Dendritic cell treated with granulocyte-macrophage colony-stimulating factor and Interleukin-4, amounts not matched to agents 40 ng/mL and 50 ng/mL, for 4 days (primary cell): ENCODE measurements at regions not wholly inside any gene's neighbourhood (a gene's known extent, or its start where the extent isn't known, plus 50 kb on each side); places are given as distances from the start of the nearest gene placed in this dataset.

ENCODE experiments used
- H3K27ac Mint-ChIP-seq: one replicate; pipeline ENCODE4 v1.8.0; 2022; ENCODE audit warnings: mild to moderate bottlenecking, mixed read lengths
- H3K27me3 Mint-ChIP-seq: one replicate; pipeline ENCODE4 v1.8.0; 2022; ENCODE audit warnings: mild to moderate bottlenecking, mixed read lengths
- H3K36me3 Mint-ChIP-seq: one replicate; pipeline ENCODE4 v1.8.0; 2022; ENCODE audit warnings: low read depth, mixed read lengths
- H3K4me1 Mint-ChIP-seq: one replicate; pipeline ENCODE4 v1.8.0; 2022; ENCODE audit warnings: low read depth, mixed read lengths
- H3K4me3 Mint-ChIP-seq: one replicate; pipeline ENCODE4 v1.8.0; 2022; ENCODE audit warnings: mild to moderate bottlenecking, moderate library complexity, mixed read lengths
- H3K9me3 Mint-ChIP-seq: one replicate; pipeline ENCODE4 v1.8.0; 2022; ENCODE audit warnings: mixed read lengths
- intact Hi-C: fragments of 100-400 bp; cut with micrococcal nuclease; formaldehyde crosslinking; loops from one replicate; pipeline ENCODE4 v1.15.0; 2022

DNA sequence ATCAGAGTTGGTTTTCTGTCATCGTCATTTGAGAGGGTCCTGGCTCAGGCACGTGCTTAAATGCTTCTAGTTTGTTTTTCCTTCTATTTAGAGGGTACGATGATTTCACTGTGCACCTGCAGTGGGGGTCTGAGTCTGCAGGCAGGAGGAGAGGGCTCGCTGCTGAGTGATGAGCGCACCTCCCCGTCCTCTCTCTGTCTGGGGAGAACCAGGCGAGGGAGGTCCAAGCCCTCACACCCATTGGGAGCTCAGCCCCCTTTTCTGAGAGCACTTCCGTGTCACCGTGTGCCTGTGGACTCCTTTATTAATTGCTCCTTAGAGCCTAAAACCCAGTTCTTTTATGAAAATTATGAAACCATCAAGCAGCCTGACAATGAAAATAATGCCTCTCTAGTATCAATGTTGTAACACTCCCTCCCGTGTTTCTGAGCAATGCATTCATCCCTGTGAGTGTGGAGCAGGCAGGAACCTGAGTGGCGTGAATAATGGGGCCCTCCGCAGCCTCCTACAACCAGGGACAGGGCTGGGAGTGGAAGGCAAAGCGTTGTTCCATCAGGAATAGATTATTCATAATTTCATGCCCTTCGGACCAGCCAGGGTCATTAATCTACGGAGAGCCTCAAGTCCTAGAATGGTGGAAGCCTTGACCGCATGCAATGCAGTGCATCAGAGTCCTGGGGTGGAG lies 191.6 kb downstream of the UQCRFS1 start:
- Mint-ChIP-seq H3K4me3 (no peak overlapping the region), H3K4me1 (no peaks in the 10 kb centered on the region), H3K9me3 (no peaks in the 10 kb centered on the region), H3K27ac (no peak overlapping the region), H3K36me3 (no peaks in the 10 kb centered on the region), H3K27me3 (no peaks in the 10 kb centered on the region)
- intact Hi-C loops = no loop called here

GRCh38 chr19:29019403-29019802 lies 193.5 kb downstream of the UQCRFS1 start:
- intact Hi-C loops = no loop called here
- Mint-ChIP-seq H3K27ac (no peak overlapping the region), H3K36me3 (no peaks in the 10 kb centered on the region), H3K4me3 (no peak overlapping the region), H3K27me3 (no peaks in the 10 kb centered on the region), H3K4me1 (no peaks in the 10 kb centered on the region), H3K9me3 (no peaks in the 10 kb centered on the region)

DNA sequence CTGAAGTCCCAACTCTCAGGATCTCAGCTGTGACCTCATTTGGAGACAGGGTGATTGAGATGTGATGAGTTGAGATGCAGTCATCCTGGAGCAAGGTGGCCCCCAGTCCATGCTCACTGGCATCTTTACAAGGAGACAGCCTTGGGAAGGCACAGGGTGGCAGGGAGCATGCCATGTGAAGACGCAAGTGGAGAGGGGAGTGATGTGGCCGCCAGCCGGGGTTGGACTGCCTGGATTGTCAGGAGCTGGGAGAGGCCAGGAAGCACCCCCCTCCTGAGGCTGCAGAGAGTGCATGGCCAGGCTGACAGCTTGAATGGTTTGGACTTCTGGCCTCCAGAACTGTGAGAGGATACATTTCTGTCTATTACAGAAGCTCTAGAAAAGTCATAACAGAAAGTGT lies 194.4 kb downstream of the UQCRFS1 start:
- H3K36me3 Mint-ChIP-seq = no peaks in the 10 kb centered on the region
- no peaks in the 10 kb centered on the region for H3K27me3 Mint-ChIP-seq
- intact Hi-C loops = no loop called here
- H3K27ac Mint-ChIP-seq = no peak overlapping the region
- H3K4me1 Mint-ChIP-seq = no peaks in the 10 kb centered on the region
- H3K4me3 Mint-ChIP-seq = no peak overlapping the region
- no peaks in the 10 kb centered on the region for H3K9me3 Mint-ChIP-seq

- H3K36me3 Mint-ChIP-seq = no peaks in the 10 kb centered on the region
- intact Hi-C loops = no loop called here
- no peaks in the 10 kb centered on the region for H3K27me3 Mint-ChIP-seq
- no peak overlapping the region for H3K27ac Mint-ChIP-seq
- no peaks in the 10 kb centered on the region for H3K4me1 Mint-ChIP-seq
- H3K9me3 Mint-ChIP-seq = no peaks in the 10 kb centered on the region
- H3K4me3 Mint-ChIP-seq = no peak overlapping the region
These were observed 195.2 kb downstream of the UQCRFS1 start for GRCh38 chr19:29017788-29018187.

- H3K9me3 Mint-ChIP-seq = no peaks in the 10 kb centered on the region
- intact Hi-C loops = no loop called here
- no peaks in the 10 kb centered on the region for H3K27me3 Mint-ChIP-seq
- H3K4me1 Mint-ChIP-seq = no peaks in the 10 kb centered on the region
- no peak overlapping the region for H3K4me3 Mint-ChIP-seq
- H3K27ac Mint-ChIP-seq = no peak overlapping the region
- no peaks in the 10 kb centered on the region for H3K36me3 Mint-ChIP-seq
These were observed 195.8 kb downstream of the UQCRFS1 start for GRCh38 chr19:29016926-29017760.

GRCh38 chr19:29016353-29016752 lies 196.6 kb downstream of the UQCRFS1 start:
- H3K4me3 Mint-ChIP-seq = no peak overlapping the region
- H3K4me1 Mint-ChIP-seq = no peaks in the 10 kb centered on the region
- no peak overlapping the region for H3K27ac Mint-ChIP-seq
- no peaks in the 10 kb centered on the region for H3K9me3 Mint-ChIP-seq
- no peaks in the 10 kb centered on the region for H3K27me3 Mint-ChIP-seq
- intact Hi-C loops = no loop called here
- no peaks in the 10 kb centered on the region for H3K36me3 Mint-ChIP-seq

GRCh38 chr19:29015569-29015968 lies 197.4 kb downstream of the UQCRFS1 start:
- no peaks in the 10 kb centered on the region for H3K27me3 Mint-ChIP-seq
- H3K36me3 Mint-ChIP-seq = no peaks in the 10 kb centered on the region
- intact Hi-C loops = no loop called here
- no peaks in the 10 kb centered on the region for H3K4me1 Mint-ChIP-seq
- H3K9me3 Mint-ChIP-seq = no peaks in the 10 kb centered on the region
- no peak overlapping the region for H3K4me3 Mint-ChIP-seq
- no peak overlapping the region for H3K27ac Mint-ChIP-seq

- Mint-ChIP-seq H3K4me3 (no peak overlapping the region), H3K4me1 (no peaks in the 10 kb centered on the region), H3K36me3 (no peaks in the 10 kb centered on the region), H3K9me3 (no peaks in the 10 kb centered on the region), H3K27ac (no peak overlapping the region), H3K27me3 (no peaks in the 10 kb centered on the region)
- intact Hi-C loops = no loop called here
These were observed 198.0 kb downstream of the UQCRFS1 start for GRCh38 chr19:29014857-29015436.

GRCh38 chr19:29013988-29014387 lies 199.0 kb downstream of the UQCRFS1 start:
- Mint-ChIP-seq H3K27ac (no peak overlapping the region), H3K4me3 (no peak overlapping the region), H3K4me1 (no peaks in the 10 kb centered on the region), H3K27me3 (no peaks in the 10 kb centered on the region), H3K36me3 (no peaks in the 10 kb centered on the region), H3K9me3 (no peaks in the 10 kb centered on the region)
- intact Hi-C loops = no loop called here

DNA sequence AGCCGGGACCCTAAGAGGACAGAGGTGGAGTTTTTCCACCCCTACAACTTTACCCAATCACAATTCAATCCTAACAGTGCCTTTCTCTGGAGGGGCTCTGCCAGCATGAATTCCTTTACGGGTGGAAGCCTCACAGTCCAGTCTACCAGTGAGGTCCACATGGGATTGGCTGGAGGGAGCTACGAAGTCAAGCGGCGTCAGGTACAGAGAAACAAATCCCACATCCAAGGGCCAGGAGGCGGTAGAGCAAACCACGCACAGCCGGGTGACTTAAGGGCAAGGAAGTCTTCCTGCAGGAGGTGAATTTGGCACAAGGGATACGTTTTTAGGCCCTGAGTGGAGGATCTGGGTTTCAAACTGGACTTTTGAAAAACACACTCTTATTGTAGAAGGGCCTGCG lies 199.6 kb downstream of the UQCRFS1 start:
- intact Hi-C loops = no loop called here
- Mint-ChIP-seq H3K4me1 (no peaks in the 10 kb centered on the region), H3K27me3 (no peaks in the 10 kb centered on the region), H3K36me3 (no peaks in the 10 kb centered on the region), H3K27ac (no peak overlapping the region), H3K9me3 (no peaks in the 10 kb centered on the region), H3K4me3 (no peak overlapping the region)

DNA sequence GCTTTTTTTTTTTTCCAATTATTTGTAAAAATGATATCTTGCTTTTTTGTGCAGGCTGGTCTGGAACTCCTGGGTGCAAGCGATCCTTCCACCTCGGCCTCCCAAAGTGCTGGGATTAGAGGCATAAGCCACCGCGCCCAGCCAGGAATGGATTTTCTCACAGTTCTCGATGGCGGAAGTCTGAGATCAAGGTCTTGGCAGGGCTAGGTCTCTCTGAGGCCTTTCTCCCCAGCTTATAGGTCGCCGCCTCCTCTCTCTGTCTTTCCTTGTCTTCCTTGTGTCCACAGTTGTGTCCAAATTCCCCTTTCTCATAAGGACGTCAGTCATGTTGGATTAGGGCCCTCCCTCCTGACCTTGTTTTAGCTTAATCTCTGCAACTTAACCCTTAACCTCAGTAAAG lies 200.5 kb downstream of the UQCRFS1 start:
- Mint-ChIP-seq H3K4me3 (no peak overlapping the region), H3K4me1 (no peaks in the 10 kb centered on the region), H3K36me3 (no peaks in the 10 kb centered on the region), H3K27me3 (no peaks in the 10 kb centered on the region), H3K9me3 (no peaks in the 10 kb centered on the region), H3K27ac (no peak overlapping the region)
- intact Hi-C loops = no loop called here

DNA sequence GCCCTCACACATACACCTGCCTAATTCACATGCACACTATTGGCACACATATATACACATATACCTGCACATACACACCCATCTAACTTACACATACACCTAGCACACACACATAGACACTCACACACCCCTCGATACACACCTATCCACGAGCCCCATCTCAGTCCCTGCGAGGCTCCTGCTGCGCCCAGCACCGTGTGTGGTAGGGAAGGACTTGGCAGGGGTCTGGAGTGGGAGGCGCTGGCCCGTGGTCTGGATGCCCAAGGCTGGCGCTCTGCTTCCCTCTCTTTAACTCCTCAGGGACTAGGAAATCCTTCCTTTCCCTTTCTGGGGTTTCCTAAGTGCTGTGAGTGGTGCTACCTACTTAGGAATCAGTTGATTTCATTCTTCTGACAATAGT lies 202.7 kb downstream of the UQCRFS1 start:
- no peaks in the 10 kb centered on the region for H3K9me3 Mint-ChIP-seq
- intact Hi-C loops = no loop called here
- H3K27me3 Mint-ChIP-seq = no peaks in the 10 kb centered on the region
- no peak overlapping the region for H3K27ac Mint-ChIP-seq
- no peaks in the 10 kb centered on the region for H3K36me3 Mint-ChIP-seq
- H3K4me3 Mint-ChIP-seq = no peak overlapping the region
- H3K4me1 Mint-ChIP-seq = no peaks in the 10 kb centered on the region

GRCh38 chr19:29006057-29006735 lies 206.8 kb downstream of the UQCRFS1 start:
- Mint-ChIP-seq H3K9me3 (no peaks in the 10 kb centered on the region), H3K36me3 (no peaks in the 10 kb centered on the region), H3K27ac (no peak overlapping the region), H3K4me1 (no peaks in the 10 kb centered on the region), H3K27me3 (no peaks in the 10 kb centered on the region), H3K4me3 (no peak overlapping the region)
- intact Hi-C loops = no loop called here

GRCh38 chr19:29004796-29005195 lies 208.2 kb downstream of the UQCRFS1 start:
- intact Hi-C loops = no loop called here
- no peak overlapping the region for H3K27ac Mint-ChIP-seq
- no peaks in the 10 kb centered on the region for H3K27me3 Mint-ChIP-seq
- no peaks in the 10 kb centered on the region for H3K9me3 Mint-ChIP-seq
- no peaks in the 10 kb centered on the region for H3K36me3 Mint-ChIP-seq
- no peaks in the 10 kb centered on the region for H3K4me1 Mint-ChIP-seq
- no peak overlapping the region for H3K4me3 Mint-ChIP-seq
